PFSK-1 (cell line): ENCODE measurements at regions not wholly inside any gene's neighbourhood (a gene's known extent, or its start where the extent isn't known, plus 50 kb on each side); places are given as distances from the start of the nearest gene placed in this dataset.

Experiments used
- FOXP2 ChIP-seq: optimal IDR thresholded peaks from 2 replicates; pipeline ENCODE3; 2011; ENCODE audit warnings: borderline replicate concordance, control low read depth, inconsistent platforms; ENCODE audit not compliant: insufficient read depth; ENCODE audit errors: extremely low read length, extremely low read depth
- POLR2AphosphoS5 ChIP-seq: IDR thresholded peaks from 2 replicates; pipeline ENCODE4 v1.6.1; 2012; ENCODE audit warnings: low read depth, mild to moderate bottlenecking, control low read depth, low read length, moderate library complexity
- SIN3A ChIP-seq: IDR thresholded peaks from 2 replicates; pipeline ENCODE4 v1.6.1; 2012; ENCODE audit warnings: mild to moderate bottlenecking, low read length, moderate library complexity, borderline replicate concordance; ENCODE audit not compliant: insufficient read depth
- TAF1 ChIP-seq: IDR thresholded peaks from 2 replicates; pipeline ENCODE4 v1.6.1; 2012; ENCODE audit warnings: low read length, control low read depth, borderline replicate concordance; ENCODE audit not compliant: insufficient read depth
- TF ChIP-seq, protein P1 (sequence below), 2 experiments: IDR thresholded peaks; 2 replicates each; pipeline versions ENCODE4 v1.6.1 to v1.8.0; 2011 to 2012; ENCODE audit warnings: low read depth in 2 of 2, low read length in 2 of 2, control low read depth in 1 of 2, inconsistent platforms in 1 of 2, mild to moderate bottlenecking in 1 of 2, moderate library complexity in 1 of 2; ENCODE audit not compliant: insufficient read depth in 1 of 2

GRCh38 chr18:29862824-29863223 lies 1179.7 kb downstream of the DSC3 start:
- TF ChIP-seq SIN3A (no peak), TAF1 (no peak), FOXP2 (no peak), POLR2AphosphoS5 (no peak)
- TF ChIP-seq, protein P1, sequence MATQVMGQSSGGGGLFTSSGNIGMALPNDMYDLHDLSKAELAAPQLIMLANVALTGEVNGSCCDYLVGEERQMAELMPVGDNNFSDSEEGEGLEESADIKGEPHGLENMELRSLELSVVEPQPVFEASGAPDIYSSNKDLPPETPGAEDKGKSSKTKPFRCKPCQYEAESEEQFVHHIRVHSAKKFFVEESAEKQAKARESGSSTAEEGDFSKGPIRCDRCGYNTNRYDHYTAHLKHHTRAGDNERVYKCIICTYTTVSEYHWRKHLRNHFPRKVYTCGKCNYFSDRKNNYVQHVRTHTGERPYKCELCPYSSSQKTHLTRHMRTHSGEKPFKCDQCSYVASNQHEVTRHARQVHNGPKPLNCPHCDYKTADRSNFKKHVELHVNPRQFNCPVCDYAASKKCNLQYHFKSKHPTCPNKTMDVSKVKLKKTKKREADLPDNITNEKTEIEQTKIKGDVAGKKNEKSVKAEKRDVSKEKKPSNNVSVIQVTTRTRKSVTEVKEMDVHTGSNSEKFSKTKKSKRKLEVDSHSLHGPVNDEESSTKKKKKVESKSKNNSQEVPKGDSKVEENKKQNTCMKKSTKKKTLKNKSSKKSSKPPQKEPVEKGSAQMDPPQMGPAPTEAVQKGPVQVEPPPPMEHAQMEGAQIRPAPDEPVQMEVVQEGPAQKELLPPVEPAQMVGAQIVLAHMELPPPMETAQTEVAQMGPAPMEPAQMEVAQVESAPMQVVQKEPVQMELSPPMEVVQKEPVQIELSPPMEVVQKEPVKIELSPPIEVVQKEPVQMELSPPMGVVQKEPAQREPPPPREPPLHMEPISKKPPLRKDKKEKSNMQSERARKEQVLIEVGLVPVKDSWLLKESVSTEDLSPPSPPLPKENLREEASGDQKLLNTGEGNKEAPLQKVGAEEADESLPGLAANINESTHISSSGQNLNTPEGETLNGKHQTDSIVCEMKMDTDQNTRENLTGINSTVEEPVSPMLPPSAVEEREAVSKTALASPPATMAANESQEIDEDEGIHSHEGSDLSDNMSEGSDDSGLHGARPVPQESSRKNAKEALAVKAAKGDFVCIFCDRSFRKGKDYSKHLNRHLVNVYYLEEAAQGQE (IDR thresholded peaks at IDR 0.05; ENCODE audit: insufficient read depth in 1 of 2, low read depth in 2 of 2, low read length in 2 of 2): no peak

DNA sequence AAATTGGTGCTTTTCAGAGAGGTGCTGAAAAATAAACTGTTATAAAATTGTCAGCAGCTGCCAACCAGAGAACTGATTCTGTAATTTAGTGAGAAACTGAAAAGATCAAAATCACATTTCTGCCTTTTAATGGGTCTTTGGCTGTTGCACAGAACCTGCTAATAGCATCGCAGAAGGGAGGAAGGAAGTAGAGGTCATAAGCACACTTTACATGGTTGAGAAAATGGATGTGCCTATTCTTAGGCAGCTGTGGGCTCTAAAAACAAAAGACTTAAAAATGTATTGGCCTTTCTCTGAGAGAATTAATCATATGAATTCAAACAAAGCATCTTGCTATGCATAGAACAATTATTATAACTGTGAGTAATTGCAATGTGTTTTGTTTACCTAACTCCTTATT lies 1186.9 kb downstream of the DSC3 start:
- TF ChIP-seq SIN3A: no peak
- no peak for TF ChIP-seq FOXP2
- TF ChIP-seq POLR2AphosphoS5: no peak
- no peak for TF ChIP-seq TAF1
- TF ChIP-seq, protein P1 (IDR thresholded peaks at IDR 0.05; ENCODE audit: insufficient read depth in 1 of 2, low read depth in 2 of 2, low read length in 2 of 2): no peak

DNA sequence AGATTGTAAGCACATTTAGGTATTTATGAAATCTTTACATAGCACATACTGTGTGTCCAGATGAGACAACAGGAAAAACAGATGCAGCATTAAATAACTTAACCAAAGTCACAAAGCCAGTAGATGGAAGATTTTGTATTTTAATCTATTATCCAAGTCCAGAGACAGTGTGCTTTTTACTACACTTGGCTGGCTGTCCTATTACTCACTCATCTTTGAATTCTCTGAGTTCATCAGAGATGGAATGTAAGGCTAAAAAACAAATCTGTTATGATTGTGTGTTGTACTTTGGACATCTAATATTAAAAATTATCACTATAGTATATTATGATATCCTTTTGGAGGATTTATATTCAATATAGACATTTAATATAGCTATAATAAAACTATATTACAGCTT lies 1189.4 kb downstream of the DSC3 start:
- TF ChIP-seq, protein P1 (IDR thresholded peaks at IDR 0.05; ENCODE audit: insufficient read depth in 1 of 2, low read depth in 2 of 2, low read length in 2 of 2): no peak
- TF ChIP-seq POLR2AphosphoS5: no peak
- no peak for TF ChIP-seq SIN3A
- no peak for TF ChIP-seq TAF1
- no peak for TF ChIP-seq FOXP2

- no peak for TF ChIP-seq TAF1
- TF ChIP-seq FOXP2: no peak
- no peak for TF ChIP-seq SIN3A
- no peak for TF ChIP-seq POLR2AphosphoS5
- TF ChIP-seq, protein P1 (IDR thresholded peaks at IDR 0.05; ENCODE audit: insufficient read depth in 1 of 2, low read depth in 2 of 2, low read length in 2 of 2): no peak
Observed at GRCh38 chr18:29849144-29849543, 1193.4 kb downstream of the DSC3 start.

GRCh38 chr18:29841631-29842030 lies 1200.9 kb downstream of the DSC3 start:
- no peak for TF ChIP-seq FOXP2
- no peak for TF ChIP-seq POLR2AphosphoS5
- TF ChIP-seq, protein P1 (IDR thresholded peaks at IDR 0.05; ENCODE audit: insufficient read depth in 1 of 2, low read depth in 2 of 2, low read length in 2 of 2): no peak
- no peak for TF ChIP-seq SIN3A
- TF ChIP-seq TAF1: no peak
